NCI-H69 (cell line): ENCODE measurements at regions not wholly inside any gene's neighbourhood (a gene's known extent, or its start where the extent isn't known, plus 50 kb on each side); places are given as distances from the start of the nearest gene placed in this dataset.
"Not testable (repeated sequence)": the region's sequence is repeated elsewhere in the genome, so short reads cannot be mapped to it uniquely, and the experiment has no call there.

Experiments used
- DNase-seq: peaks from one replicate; lab custom pipeline; 2025; lab: John Stamatoyannopoulos, UW

DNA sequence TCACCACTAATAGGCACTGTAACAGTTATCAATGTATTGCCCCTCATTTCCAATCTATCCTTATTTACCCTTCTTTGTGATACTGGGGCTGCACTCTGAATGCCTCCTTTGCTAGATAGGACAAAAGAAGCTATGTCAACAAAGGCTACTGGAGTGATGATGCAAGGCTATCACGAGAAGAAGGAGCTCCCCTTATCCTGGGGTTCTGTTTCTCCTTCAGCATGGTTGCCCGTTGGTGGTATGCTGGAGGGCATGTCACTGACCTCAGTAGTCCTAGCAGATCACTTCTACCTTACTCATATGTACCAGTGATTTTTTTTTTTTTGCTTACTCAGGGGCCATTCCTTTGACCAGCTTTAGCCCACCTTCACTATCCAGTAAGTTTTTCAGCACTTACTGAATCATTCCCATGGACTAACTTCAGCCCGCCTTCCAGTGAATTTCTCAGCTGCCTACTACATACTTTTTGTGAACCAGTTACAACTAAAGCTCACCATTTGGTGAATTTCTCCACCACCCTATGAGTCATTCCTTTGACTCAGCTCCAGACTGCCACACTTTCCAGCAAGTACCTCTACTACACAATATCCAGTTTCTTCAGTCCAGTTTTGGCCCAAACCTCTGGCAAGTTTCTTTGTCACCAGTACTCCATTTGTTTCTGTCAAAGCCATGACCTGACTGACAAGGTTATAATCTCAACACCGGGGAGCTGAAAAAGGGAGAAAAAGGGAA is 944.5 kb downstream of the KCNT2 start:
- no peak for DNase-seq

DNA sequence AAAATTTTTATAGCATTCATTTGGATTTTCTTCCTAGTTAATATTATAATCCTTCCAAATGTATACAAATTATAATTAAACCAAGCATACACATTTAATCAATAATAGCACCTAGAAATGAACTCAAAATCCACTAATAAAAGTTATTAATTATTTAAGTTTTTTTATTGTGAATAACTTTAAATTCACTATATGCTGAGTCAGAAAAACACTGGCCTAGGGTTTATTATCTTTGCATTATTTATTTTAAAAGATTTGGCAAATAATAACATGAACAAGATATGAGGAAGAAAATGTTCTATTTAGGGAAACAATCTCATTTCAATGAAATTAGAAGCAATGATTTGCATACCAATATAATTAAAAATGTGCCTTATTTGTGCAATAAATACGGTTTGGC is 951.5 kb downstream of the KCNT2 start:
- DNase-seq: no peak

DNA sequence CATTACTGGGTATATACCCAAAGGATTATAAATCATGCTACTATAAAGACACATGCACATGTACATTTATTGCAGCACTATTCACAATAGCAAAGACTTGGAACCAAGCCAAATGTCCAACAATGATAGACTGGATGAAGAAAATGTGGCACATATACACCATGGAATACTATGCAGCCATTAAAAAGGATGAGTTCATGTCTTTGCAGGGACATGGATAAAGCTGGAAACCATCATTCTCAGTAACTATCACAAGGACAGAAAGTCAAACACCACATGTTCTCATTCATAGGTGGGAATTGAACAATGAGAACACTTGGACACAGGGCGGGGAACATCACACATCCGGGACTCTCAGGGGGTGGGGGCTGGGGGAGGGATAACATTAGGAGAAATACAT is 959.4 kb downstream of the KCNT2 start:
- not testable (repeated sequence) for DNase-seq

DNA sequence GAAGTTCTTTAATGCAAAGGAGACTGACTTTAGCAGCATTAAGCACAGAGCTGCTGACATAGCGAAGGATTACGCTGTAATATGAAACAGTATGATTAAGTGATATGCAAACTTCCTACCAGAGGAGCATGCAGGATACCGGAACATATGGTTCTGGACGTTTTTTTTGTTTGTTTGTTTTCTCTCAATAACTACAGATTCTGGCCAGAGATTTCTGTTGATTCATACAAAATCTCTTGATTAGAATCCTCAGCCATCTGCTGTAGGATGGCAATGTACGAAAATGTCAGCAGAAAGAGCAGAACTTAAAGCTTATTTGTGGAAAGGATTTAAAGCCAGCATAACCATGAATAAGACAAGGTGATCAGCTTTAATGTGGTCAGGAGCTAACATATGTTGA is 970.7 kb downstream of the KCNT2 start:
- peak; percentile 83 for DNase-seq

DNA sequence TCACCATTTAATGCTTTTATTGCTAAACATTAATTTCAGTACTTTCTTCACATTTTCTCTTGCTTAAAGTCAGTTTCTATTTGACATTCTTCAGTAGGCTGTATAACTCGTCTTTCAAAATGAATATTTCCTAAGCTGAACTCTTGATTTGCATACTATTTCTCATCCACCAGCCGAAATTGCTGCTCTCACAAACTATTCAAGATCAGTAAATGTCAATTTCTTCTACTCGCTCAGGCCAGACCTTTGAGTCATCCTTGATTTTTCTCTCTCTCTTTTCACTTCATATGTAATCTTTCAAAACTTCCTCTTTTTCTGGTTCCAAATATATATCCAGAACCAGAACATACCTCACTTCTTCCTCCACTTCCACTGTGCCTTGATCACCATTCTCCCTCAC is 990.0 kb downstream of the KCNT2 start:
- DNase-seq: no peak

DNA sequence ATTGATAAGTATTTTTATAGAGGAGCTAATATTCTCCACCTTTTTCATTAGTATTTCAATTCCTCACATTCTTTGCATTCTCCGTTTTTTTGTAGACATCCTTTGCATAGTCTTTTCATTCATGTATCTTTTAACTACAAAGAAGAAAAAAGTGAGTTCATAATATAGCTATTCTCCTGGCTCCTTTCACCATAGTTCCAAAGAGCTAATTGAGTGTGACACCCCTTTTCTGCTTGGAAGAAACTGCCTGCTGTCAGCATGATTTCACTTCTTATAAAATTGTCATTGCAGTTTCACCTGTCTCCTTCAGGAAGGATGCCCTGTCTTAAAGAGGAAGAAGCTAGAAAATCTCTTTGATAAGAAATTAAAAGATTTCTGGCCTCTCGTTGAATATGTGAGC is 991.1 kb downstream of the KCNT2 start:
- DNase-seq: peak; percentile 36

DNA sequence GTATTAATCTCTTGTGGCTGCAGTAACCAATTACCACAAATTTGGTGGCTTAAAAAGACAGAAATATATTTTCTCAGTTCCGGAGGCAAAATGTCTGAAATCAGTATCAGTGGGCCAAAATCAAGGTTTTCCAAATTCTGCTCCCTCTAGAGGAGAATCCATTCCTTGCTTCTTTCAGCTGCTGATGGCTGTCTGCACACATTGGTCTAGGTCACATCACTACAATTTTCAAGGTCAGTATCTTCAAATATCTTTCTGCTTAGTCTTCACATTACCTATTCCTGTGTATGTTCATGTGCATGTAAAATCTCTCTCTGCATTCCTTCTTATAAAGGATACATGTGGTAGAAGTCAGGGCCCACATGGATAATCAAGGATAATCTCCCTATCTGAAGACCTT is 999.4 kb downstream of the KCNT2 start:
- DNase-seq: peak; percentile 27

DNA sequence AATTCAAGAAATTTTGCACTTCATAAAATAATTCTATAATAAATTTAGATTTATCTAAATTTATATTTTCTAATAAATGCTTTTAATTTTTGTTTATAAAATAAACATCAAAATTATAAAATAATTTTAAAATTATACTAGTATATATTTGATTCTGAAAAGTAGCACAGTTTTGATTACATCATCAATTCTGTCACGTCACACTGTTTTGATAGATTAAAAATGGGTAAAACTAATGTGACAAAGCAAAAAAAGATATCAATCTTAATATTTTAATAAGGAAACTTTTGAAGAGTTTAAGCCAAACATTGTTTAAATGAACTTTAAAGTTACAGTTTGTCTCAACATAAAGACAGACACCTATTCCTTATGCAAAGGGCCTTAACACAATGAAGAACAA is 1001.8 kb downstream of the KCNT2 start:
- no peak for DNase-seq

DNA sequence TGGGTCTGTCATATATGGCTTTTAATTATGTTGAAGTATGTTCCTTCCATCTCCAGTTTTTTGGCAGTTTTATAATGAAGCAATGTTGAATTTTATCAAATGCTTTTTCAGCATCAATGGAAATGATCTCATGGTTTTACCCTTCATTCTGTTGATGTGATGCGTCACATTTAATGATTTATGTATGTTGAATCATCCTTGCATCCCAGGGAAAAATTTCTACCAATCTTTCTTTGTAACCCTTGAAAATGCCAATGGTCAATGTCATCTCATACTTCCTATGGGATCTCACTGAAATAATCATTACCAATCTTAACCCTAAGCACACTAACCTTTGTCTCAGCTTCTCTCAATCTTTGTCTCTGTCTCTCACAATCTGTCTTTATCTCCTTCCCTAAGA is 1004.0 kb downstream of the KCNT2 start:
- no peak for DNase-seq

DNA sequence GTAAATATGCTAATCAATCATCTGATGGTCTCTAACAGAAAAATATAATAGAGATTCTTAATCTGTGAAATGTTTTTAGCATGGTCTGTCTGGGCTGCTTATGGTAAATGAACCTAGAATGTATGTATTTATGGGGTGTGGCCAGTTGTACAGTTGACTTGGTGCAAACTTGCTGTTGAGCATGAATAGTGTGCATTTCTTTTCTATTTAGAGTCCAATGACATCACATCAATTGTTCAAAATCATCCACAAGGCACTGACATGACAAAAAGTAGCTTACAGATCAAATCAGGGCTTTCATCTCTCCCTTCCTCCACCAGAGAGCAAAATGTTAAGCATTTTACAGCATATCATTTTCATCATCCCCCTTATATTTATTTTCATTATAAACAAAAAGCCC is 1010.3 kb downstream of the KCNT2 start:
- DNase-seq: peak; percentile 48

DNA sequence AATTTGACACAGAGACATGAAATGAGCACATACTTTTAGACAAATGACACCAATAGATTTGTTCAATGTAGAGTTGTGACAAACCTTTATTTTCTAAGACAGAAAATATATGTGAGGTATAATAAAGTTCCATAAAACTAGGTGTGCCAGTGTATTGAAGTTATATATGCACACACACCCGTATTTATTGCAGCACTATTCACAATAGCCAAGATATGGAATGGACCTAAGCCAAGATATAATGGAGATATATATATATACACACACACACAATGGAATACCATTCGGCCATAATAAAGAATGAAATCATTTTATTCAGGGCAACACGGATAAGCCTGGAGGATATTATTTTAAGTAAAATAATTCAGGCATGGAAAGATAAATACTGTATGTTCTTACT is 1013.5 kb downstream of the KCNT2 start:
- DNase-seq: peak; percentile 45

DNA sequence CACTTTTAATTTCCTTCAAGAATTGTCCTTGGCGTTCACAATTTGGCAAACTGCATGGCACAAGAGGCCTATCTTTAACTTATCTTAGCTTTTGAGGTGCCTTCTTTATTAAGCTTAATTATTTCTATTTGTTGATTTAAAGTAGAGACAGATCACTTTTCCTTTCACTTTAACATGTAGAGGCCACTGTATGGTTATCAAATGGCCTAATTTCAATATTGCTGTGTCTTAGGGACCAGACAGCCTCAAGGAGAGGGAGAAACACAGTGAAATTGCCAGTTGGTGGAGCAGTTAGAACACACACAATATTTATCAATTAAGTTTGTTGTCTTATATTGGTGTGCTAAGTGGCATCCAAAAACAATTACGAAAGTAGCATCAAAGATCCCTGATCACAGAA is 1013.9 kb downstream of the KCNT2 start:
- DNase-seq: no peak

DNA sequence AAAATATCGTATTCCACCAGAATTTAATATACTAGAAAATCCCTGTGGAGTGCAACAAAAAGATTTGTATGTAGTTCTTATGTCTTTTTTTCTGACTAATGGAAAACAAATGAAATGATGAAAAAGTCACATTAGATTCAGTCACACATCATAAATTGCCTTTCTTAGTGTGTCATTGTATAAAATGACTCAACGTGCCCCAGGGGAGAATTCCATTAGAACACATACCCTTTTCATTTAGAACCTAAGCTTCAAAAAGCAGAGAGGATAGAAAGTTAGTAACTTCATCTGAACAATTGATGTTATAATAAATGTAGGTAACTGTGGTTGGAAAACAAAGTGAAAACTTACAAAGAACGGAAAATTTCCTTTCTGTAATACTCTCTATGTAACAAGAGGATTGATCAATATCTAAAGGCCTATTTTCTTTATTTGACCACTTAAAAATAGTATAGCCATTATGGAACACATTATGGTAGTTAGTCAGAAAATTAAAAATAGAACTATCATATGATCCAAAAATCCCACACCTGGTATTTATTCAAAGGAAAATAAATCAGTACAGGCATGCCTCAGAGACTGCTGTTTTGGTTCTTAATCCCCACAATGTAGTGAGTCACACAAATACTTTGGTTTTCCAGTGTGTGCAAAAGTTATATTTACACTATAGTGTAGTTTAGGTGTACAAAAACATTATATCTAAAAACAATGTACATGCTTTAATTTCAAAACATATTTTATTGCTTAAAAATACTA is 1016.1 kb downstream of the KCNT2 start:
- peak; percentile 91 for DNase-seq

DNA sequence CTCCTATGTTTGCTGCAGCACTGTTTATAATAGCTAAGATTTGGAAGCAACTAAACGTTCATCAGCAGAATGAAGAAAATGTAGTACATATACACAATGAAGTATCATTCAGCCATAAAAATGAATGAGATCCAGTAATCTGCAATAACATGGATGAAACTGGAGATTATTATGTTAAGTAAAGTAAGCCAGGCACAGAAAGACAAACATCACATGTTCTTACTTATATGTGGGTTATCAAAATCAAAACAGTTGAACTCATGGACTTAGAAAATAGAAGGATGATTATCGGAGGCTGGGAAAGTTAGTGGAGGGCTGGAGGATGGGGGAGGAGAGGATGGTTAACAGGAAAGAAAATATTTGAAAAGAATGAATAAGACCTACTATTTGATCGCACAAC is 1017.6 kb downstream of the KCNT2 start:
- peak; percentile 40 for DNase-seq

DNA sequence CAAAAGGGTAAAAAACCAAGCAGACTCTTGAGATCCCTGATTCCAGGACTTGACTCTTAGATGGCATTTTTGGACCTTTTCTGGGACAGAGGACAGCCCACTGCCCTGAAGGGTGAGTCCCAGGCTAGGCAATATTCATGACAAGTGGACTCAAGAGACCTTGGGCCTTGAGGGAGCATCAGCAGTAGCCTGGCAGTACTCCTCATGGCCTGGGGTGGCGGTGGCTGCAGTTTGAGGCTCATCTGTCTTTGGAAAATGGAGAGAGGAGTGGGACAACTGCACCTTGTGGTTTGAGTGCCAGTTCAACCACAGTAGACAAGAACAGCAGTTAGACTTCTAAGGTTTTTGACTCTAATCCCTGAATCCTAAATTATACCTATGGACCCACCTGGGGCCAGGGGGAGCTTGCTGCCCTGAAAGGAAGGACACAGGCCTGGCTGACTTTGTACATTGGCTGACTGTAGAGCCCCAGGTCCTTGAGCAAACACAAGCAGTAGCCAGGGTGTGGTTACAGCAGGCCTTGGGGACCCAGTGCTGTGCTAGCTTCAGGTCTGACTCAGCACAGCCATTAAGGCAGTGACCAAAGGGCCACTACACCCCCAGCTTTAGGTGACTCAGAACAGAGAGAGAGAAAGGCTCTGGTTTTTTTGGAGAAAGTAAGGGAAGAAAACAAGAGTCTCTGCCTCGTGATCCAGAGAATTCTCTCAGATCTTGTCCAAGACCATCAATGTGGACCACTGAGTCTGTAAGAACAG is 1023.2 kb downstream of the KCNT2 start:
- DNase-seq: no peak

DNA sequence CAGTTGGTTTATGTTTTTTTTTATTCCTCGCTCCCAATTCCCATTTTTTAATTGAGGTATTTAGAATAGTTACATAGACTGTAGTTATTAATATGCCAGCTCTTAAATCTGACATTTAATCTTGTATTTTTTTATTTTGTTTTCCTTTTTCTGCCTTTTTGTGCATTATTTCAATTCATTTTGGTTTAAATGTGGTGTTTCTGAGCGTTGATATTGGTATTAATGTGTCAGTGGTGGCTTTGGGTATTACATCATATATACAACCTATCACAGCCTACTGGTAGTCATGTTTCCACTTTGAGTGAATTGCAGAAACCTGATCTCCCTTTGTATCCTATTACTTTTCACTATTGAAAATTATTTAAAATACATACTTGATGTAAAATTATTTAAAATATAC is 1027.3 kb downstream of the KCNT2 start:
- no peak for DNase-seq

DNA sequence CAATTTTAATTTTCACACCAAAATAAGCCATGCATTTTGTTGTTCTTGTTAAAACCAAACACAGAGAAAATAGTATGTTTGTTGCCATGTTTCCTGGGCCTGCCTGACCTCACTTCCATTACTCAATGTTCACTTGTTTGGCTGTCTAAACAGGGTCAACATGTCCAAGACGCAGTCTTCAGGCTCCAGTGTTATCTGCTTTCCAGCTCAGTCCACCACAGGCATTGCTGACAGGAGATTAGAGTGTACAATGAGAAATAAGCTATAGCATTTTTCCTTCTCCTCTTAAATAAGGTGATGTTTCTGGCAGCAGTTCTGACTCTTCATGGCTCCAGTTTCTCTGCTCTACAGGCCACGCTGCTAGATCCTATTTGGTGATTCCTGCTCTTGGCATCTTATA is 1030.5 kb downstream of the KCNT2 start:
- no peak for DNase-seq

DNA sequence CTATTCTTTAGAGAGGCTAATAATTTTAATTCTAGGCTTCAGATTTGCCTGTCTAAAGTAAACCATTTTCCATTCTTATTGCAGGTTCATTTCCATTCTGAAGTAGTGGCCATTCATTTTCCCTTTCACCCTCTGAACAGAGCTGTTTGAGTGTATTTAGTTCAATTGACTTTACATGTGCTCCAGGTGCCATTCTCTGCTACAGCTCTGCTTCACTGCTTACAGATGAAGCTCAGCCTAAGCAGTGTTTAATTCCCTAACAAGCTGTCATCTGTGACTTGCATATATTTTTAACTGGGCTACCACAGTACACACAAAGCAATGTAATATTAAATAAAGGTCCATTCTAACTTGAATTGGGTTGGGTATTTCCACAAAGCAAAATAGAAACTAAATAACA is 1031.6 kb downstream of the KCNT2 start:
- peak; percentile 81 for DNase-seq

DNA sequence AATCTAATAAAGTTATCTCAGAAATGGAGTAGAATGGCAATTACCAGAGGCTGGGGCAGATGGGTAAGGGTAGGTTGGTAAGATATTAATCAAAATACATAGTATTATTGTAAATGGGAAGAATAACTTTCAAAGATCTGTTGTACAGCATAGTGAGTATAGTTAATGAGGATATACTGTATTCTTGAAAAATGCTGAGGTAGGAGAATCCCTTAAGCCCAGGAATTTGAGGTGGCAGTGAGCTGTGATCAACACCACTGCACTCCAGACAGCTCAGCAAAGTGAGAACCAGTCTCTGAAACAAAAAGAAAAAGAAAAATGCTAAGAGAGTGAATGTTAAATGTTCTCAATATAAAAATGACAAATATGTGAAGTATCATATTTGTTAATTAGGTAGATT is 1033.7 kb downstream of the KCNT2 start:
- no peak for DNase-seq

DNA sequence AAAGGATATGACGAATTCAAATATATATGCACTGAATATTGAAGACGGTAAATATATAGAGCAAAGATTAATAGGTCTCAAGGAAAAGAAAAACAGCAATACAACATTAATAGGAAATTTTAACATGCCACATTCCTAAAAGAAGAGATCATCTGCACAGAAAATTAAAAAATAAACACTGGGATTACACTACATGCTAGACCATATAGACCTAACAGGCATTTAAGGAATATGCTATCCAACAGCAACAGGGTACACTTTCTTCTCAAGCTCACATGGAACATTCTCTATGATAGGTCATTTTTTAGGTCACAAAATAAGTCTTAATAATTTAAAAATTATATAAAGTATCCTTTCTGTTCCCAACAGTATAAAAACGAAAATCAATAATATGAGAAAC is 1038.3 kb downstream of the KCNT2 start:
- no peak for DNase-seq

DNA sequence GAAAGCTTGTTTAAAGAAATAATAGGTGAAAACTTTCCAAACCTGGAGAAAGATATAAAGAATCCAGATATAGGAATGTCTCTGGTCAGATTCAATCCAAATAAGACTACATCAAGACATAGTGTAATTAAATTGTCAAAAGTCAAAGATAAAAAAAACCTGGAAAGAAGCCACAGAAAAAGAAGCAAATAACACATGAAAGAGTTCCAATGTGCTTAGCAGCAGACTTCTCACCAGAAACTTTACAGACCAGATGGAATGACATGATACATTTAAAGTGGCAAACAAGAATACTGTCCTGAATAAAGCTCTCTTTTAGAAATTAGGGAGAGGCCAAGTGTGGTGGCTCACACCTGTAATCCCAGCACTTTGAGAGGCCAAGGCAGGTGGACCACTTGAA is 1039.9 kb downstream of the KCNT2 start:
- no peak for DNase-seq

DNA sequence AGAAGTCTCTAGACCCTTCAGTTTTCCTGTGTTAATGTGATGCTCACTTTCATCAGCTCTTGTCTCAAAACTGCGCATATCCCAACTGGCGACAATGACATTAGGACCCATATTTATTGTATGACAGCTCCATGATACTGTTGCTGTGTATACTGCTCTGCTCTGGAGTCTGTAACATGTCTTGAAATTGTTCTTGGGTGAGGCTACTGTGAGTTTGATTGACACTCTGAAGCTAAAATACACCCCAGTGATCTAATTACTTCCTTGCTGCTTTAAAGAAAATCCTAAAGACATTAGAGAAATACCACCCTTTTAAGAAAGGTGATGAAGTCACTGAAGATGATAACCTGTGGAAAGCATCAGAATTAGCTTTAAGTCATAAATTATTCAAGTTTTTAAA is 1046.2 kb downstream of the KCNT2 start:
- DNase-seq: no peak
